K562 (cell line): ENCODE measurements at regions not wholly inside any gene's neighbourhood (a gene's known extent, or its start where the extent isn't known, plus 50 kb on each side); places are given as distances from the start of the nearest gene placed in this dataset.
A peak's percentile ranks its signal among the peaks of the same experiment; 100 is the strongest.

Experiments used
- C11orf30 ChIP-seq: fragments of 450-650 bp; IDR thresholded peaks from 2 replicates; pipeline ENCODE4 v1.6.1; 2016; ENCODE audit warnings: low read depth, mild to moderate bottlenecking
- DPF2 ChIP-seq: fragments of 450-650 bp; IDR thresholded peaks from 2 replicates; pipeline ENCODE4 v1.6.1; 2016
- GTF2A2 ChIP-seq: IDR thresholded peaks from 2 replicates; pipeline ENCODE4 v1.6.1; 2016; ENCODE audit warnings: mild to moderate bottlenecking, missing genetic modification characterization, missing compliant biosample characterization
- KAT2B ChIP-seq: IDR thresholded peaks from one replicate; pipeline ENCODE4 v1.6.1; 2012; ENCODE audit warnings: low read depth, mild to moderate bottlenecking, control low read depth, inconsistent platforms, low read length, moderate library complexity
- MAFK ChIP-seq: IDR thresholded peaks from 2 replicates; pipeline ENCODE4 v1.6.1; 2011; ENCODE audit warnings: low read length, improper control_type of control experiment
- MYC ChIP-seq, 2 experiments: fragments of 250-450 bp in 1 of 2; sonication (Bioruptor Pico) in 1 of 2; IDR thresholded peaks; 2 replicates each; pipeline versions ENCODE4 v1.5.1 to v1.6.1; 2012 to 2021; ENCODE audit warnings: low read depth in 2 of 2, borderline replicate concordance in 1 of 2, improper control_type of control experiment in 1 of 2, low read length in 1 of 2, mild to moderate bottlenecking in 1 of 2, moderate library complexity in 1 of 2
- NFIC ChIP-seq: fragments of 450-650 bp; IDR thresholded peaks from 2 replicates; pipeline ENCODE4 v1.6.1; 2017; ENCODE audit warnings: mild to moderate bottlenecking, inconsistent platforms
- NFIX ChIP-seq: fragments of 250-450 bp; sonication (Bioruptor Pico); IDR thresholded peaks from 2 replicates; pipeline ENCODE4 v1.4.0; 2020; ENCODE audit warnings: low read depth, mild to moderate bottlenecking, moderate library complexity
- RCOR1 ChIP-seq, 2 experiments: IDR thresholded peaks; 2 replicates each; pipeline ENCODE4 v1.6.1; 2012; ENCODE audit warnings: low read depth in 2 of 2, low read length in 2 of 2, borderline replicate concordance in 1 of 2, improper control_type of control experiment in 1 of 2
- ZNF217 ChIP-seq: sonication (generic); formaldehyde crosslinking; IDR thresholded peaks from 2 replicates; pipeline ENCODE4 v1.8.0; 2022; ENCODE audit warnings: mild to moderate bottlenecking, missing genetic modification reagents
- ZNF384 ChIP-seq: IDR thresholded peaks from 2 replicates; pipeline ENCODE4 v1.6.1; 2012; ENCODE audit warnings: low read depth, low read length, improper control_type of control experiment
- ZNF431 ChIP-seq: sonication (generic); formaldehyde crosslinking; IDR thresholded peaks from 2 replicates; pipeline ENCODE4 v1.8.0; 2022; ENCODE audit warnings: mild to moderate bottlenecking, missing genetic modification reagents
- TF ChIP-seq, protein P1 (sequence below): fragments of 200-800 bp; sonication (Bioruptor generic); IDR thresholded peaks from 2 replicates; pipeline ENCODE4 v1.6.1; 2016; ENCODE audit warnings: missing genetic modification characterization, missing compliant biosample characterization
- TF ChIP-seq, protein P2 (sequence below): IDR thresholded peaks from 2 replicates; pipeline ENCODE4 v1.6.1; 2012; ENCODE audit warnings: low read depth, low read length, improper control_type of control experiment, borderline replicate concordance
- TF ChIP-seq, protein P3 (sequence below): IDR thresholded peaks from 2 replicates; pipeline ENCODE4 v1.6.1; 2011; ENCODE audit not compliant: insufficient read length; ENCODE audit errors: extremely low read depth
- TF ChIP-seq, protein P4 (sequence below), 2 experiments: IDR thresholded peaks in 1 of 2; conservative IDR thresholded peaks in 1 of 2; 2 replicates each; pipeline ENCODE4 v1.6.1; 2016; ENCODE audit warnings: low read depth in 2 of 2, mild to moderate bottlenecking in 1 of 2, missing compliant biosample characterization in 1 of 2, missing genetic modification characterization in 1 of 2, moderate library complexity in 1 of 2

DNA sequence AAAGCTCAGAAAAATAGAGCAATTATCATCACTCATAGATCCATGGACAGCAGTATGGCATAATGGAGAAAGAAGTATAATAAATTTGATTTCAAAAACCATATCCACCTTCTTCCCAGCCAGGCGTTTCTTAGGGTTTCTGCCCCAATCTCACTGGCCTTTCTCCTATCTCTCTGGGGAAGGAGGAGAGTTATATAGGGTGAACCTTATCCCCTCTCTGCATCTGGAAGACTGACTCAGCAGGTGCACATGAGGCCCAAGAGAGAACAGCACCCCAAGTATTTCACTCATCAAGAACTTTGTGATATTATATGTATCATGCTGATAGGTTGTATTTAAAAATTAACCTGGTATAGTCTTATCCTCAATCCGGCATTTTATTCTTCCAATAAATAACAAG, 318.8 kb upstream of the RASGEF1B start (continued):
- TF ChIP-seq, protein P1, sequence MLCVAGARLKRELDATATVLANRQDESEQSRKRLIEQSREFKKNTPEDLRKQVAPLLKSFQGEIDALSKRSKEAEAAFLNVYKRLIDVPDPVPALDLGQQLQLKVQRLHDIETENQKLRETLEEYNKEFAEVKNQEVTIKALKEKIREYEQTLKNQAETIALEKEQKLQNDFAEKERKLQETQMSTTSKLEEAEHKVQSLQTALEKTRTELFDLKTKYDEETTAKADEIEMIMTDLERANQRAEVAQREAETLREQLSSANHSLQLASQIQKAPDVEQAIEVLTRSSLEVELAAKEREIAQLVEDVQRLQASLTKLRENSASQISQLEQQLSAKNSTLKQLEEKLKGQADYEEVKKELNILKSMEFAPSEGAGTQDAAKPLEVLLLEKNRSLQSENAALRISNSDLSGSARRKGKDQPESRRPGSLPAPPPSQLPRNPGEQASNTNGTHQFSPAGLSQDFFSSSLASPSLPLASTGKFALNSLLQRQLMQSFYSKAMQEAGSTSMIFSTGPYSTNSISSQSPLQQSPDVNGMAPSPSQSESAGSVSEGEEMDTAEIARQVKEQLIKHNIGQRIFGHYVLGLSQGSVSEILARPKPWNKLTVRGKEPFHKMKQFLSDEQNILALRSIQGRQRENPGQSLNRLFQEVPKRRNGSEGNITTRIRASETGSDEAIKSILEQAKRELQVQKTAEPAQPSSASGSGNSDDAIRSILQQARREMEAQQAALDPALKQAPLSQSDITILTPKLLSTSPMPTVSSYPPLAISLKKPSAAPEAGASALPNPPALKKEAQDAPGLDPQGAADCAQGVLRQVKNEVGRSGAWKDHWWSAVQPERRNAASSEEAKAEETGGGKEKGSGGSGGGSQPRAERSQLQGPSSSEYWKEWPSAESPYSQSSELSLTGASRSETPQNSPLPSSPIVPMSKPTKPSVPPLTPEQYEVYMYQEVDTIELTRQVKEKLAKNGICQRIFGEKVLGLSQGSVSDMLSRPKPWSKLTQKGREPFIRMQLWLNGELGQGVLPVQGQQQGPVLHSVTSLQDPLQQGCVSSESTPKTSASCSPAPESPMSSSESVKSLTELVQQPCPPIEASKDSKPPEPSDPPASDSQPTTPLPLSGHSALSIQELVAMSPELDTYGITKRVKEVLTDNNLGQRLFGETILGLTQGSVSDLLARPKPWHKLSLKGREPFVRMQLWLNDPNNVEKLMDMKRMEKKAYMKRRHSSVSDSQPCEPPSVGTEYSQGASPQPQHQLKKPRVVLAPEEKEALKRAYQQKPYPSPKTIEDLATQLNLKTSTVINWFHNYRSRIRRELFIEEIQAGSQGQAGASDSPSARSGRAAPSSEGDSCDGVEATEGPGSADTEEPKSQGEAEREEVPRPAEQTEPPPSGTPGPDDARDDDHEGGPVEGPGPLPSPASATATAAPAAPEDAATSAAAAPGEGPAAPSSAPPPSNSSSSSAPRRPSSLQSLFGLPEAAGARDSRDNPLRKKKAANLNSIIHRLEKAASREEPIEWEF (CRISPR knock-in tag) = 0 out of 2 replicates have a peak, but pooled peaks have one; percentile 65
- no peak for TF ChIP-seq ZNF217 (CRISPR knock-in tag)
- peak; percentile 15 to 86; a peak in 3 of 4 replicates for TF ChIP-seq RCOR1 (IDR thresholded peaks at IDR 0.05; ENCODE audit: borderline replicate concordance in 1 of 2, low read depth in 2 of 2, low read length in 2 of 2)
- TF ChIP-seq MYC (IDR thresholded peaks at IDR 0.05; ENCODE audit: low read depth, low read length) = peak; percentile 59; the same call in 1 of the 2 replicates
- no peak for TF ChIP-seq MYC (CRISPR knock-in tag; IDR thresholded peaks at IDR 0.05; ENCODE audit: borderline replicate concordance, low read depth)
- TF ChIP-seq, protein P2, sequence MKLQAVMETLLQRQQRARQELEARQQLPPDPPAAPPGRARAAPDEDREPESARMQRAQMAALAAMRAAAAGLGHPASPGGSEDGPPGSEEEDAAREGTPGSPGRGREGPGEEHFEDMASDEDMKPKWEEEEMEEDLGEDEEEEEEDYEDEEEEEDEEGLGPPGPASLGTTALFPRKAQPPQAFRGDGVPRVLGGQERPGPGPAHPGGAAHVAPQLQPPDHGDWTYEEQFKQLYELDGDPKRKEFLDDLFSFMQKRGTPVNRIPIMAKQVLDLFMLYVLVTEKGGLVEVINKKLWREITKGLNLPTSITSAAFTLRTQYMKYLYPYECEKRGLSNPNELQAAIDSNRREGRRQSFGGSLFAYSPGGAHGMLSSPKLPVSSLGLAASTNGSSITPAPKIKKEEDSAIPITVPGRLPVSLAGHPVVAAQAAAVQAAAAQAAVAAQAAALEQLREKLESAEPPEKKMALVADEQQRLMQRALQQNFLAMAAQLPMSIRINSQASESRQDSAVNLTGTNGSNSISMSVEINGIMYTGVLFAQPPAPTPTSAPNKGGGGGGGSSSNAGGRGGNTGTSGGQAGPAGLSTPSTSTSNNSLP = peak; percentile 69; the same call in 1 of the 2 replicates
- peak; percentile 85 for TF ChIP-seq MAFK
- TF ChIP-seq GTF2A2 (tag) = no peak
- TF ChIP-seq ZNF384 = 0 out of 2 replicates have a peak, but pooled peaks have one; percentile 10
- TF ChIP-seq DPF2 = peak; percentile 96
- TF ChIP-seq, protein P3, sequence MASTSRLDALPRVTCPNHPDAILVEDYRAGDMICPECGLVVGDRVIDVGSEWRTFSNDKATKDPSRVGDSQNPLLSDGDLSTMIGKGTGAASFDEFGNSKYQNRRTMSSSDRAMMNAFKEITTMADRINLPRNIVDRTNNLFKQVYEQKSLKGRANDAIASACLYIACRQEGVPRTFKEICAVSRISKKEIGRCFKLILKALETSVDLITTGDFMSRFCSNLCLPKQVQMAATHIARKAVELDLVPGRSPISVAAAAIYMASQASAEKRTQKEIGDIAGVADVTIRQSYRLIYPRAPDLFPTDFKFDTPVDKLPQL = no peak
- TF ChIP-seq, protein P4, sequence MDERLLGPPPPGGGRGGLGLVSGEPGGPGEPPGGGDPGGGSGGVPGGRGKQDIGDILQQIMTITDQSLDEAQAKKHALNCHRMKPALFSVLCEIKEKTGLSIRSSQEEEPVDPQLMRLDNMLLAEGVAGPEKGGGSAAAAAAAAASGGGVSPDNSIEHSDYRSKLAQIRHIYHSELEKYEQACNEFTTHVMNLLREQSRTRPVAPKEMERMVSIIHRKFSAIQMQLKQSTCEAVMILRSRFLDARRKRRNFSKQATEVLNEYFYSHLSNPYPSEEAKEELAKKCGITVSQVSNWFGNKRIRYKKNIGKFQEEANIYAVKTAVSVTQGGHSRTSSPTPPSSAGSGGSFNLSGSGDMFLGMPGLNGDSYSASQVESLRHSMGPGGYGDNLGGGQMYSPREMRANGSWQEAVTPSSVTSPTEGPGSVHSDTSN (CRISPR knock-in tag; IDR thresholded peaks at IDR 0.05; ENCODE audit: low read depth) = no peak
- TF ChIP-seq, protein P4 (tag; conservative IDR thresholded peaks at IDR 0.05; ENCODE audit: low read depth) = no peak
- no peak for TF ChIP-seq ZNF431 (CRISPR knock-in tag)
- peak; percentile 77 for TF ChIP-seq NFIC
- TF ChIP-seq NFIX = no peak
- peak; percentile 84 for TF ChIP-seq C11orf30
- TF ChIP-seq KAT2B = no peak
